DMS 273 treated with DMSO at 0.1 percent for 48 hours (cell line): ENCODE measurements at regions not wholly inside any gene's neighbourhood (a gene's known extent, or its start where the extent isn't known, plus 50 kb on each side); places are given as distances from the start of the nearest gene placed in this dataset.
A peak's percentile ranks its signal among the peaks of the same experiment; 100 is the strongest.

Experiments used
- DNase-seq: peaks from one replicate; lab custom pipeline; 2025; lab: John Stamatoyannopoulos, UW

- DNase-seq: no peak
These were observed 1078.9 kb downstream of the SLITRK1 start for GRCh38 chr13:82803341-82803740.

GRCh38 chr13:82802528-82802927, 1079.7 kb downstream of the SLITRK1 start:
- no peak for DNase-seq

- no peak for DNase-seq
These were observed 1081.9 kb downstream of the SLITRK1 start for GRCh38 chr13:82800391-82800790.

GRCh38 chr13:82797876-82798275, 1084.4 kb downstream of the SLITRK1 start:
- DNase-seq: no peak

GRCh38 chr13:82791035-82791434, 1091.2 kb downstream of the SLITRK1 start:
- no peak for DNase-seq

GRCh38 chr13:82772816-82773215, 1109.5 kb downstream of the SLITRK1 start:
- no peak for DNase-seq

- no peak for DNase-seq
These were observed 1115.4 kb downstream of the SLITRK1 start for GRCh38 chr13:82766732-82767321.

- no peak for DNase-seq
These were observed 1124.2 kb downstream of the SLITRK1 start for GRCh38 chr13:82758044-82758443.

GRCh38 chr13:82751206-82751605, 1131.1 kb downstream of the SLITRK1 start:
- no peak for DNase-seq

GRCh38 chr13:82749551-82749950, 1132.7 kb downstream of the SLITRK1 start:
- no peak for DNase-seq

- DNase-seq: no peak
These were observed 1134.3 kb downstream of the SLITRK1 start for GRCh38 chr13:82747958-82748357.

- no peak for DNase-seq
These were observed 1135.0 kb downstream of the SLITRK1 start for GRCh38 chr13:82747291-82747690.

GRCh38 chr13:82740442-82740841, 1141.8 kb downstream of the SLITRK1 start:
- no peak for DNase-seq

GRCh38 chr13:82739881-82740280, 1142.4 kb downstream of the SLITRK1 start:
- no peak for DNase-seq

- DNase-seq: no peak
These were observed 1152.9 kb downstream of the SLITRK1 start for GRCh38 chr13:82729401-82729800.

GRCh38 chr13:82720986-82721385, 1161.3 kb downstream of the SLITRK1 start:
- no peak for DNase-seq

- no peak for DNase-seq
These were observed 1162.3 kb downstream of the SLITRK1 start for GRCh38 chr13:82719987-82720386.

GRCh38 chr13:82717249-82717648, 1165.0 kb downstream of the SLITRK1 start:
- DNase-seq: peak; percentile 8

GRCh38 chr13:82713687-82714405, 1168.4 kb downstream of the SLITRK1 start:
- peak; percentile 11 for DNase-seq

- no peak for DNase-seq
These were observed 1179.8 kb downstream of the SLITRK1 start for GRCh38 chr13:82702513-82702912.

- DNase-seq: no peak
These were observed 1181.3 kb downstream of the SLITRK1 start for GRCh38 chr13:82701020-82701419.

GRCh38 chr13:82698941-82699340, 1183.3 kb downstream of the SLITRK1 start:
- no peak for DNase-seq

- no peak for DNase-seq
These were observed 1183.9 kb downstream of the SLITRK1 start for GRCh38 chr13:82698383-82698782.

GRCh38 chr13:82693607-82694006, 1188.7 kb downstream of the SLITRK1 start:
- no peak for DNase-seq
